ENCODE measurements at regions not wholly inside any gene's neighbourhood (a gene's known extent, or its start where the extent isn't known, plus 50 kb on each side); places are given as distances from the start of the nearest gene placed in this dataset.

GRCh38 chr7:114843102-114843501, 78.8 kb upstream of the MDFIC start:
- no peak for TF ChIP-seq ZNF274 (IDR thresholded peaks at IDR 0.05; ENCODE audit: low read depth, low read length)
- TF ChIP-seq ATF3 (IDR thresholded peaks at IDR 0.05), result no peak
- TF ChIP-seq CTCF (IDR thresholded peaks at IDR 0.05 in 2 of 3, conservative IDR thresholded peaks at IDR 0.05 in 1 of 3; ENCODE audit: borderline replicate concordance in 1 of 3, insufficient read depth in 1 of 3, low read depth in 2 of 3, low read length in 2 of 3), result no peak
- TF ChIP-seq REST (IDR thresholded peaks at IDR 0.05; ENCODE audit: low read depth), result no peak
- no peak for TF ChIP-seq JUND (IDR thresholded peaks at IDR 0.05)
- TF ChIP-seq ZBTB33 (IDR thresholded peaks at IDR 0.05; ENCODE audit: extremely low read depth, insufficient replicate concordance, low read length), result no peak
- no peak for TF ChIP-seq POLR2A (IDR thresholded peaks at IDR 0.05; ENCODE audit: borderline replicate concordance, extremely low read depth, insufficient read depth, insufficient read length)

All from HCT116 (cell line).